GM19452 (cell line): ENCODE measurements at regions not wholly inside any gene's neighbourhood (a gene's known extent, or its start where the extent isn't known, plus 50 kb on each side); places are given as distances from the start of the nearest gene placed in this dataset.
"Not testable (repeated sequence)": the region's sequence is repeated elsewhere in the genome, so short reads cannot be mapped to it uniquely, and the experiment has no call there.

ENCODE experiments used
- ATAC-seq: cut with Tn5 transposase; IDR thresholded peaks from one replicate; pipeline ENCODE4 v1.9.1; 2021; ENCODE audit not compliant: unreplicated experiment

DNA sequence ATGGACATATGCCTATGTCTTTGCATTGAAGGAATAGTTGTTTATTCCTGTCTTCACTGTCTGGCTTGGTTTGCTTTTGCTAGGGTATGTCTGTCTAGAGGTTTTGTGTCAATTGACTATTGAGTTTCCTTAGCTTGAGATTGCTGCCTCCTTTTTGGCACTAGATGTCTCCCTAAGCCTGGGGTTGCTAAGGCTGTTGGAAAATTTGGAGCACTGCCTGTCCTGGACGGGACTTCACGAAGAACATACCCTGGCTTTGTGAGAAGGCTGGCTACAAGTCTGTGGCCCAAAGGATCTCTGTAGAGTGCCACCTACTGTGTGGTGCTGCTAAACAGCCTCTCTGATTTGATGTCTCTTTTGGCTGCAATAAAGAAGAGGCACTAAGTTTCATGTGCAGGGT, 183.8 kb upstream of the NUDT10 start:
- no peak for ATAC-seq

DNA sequence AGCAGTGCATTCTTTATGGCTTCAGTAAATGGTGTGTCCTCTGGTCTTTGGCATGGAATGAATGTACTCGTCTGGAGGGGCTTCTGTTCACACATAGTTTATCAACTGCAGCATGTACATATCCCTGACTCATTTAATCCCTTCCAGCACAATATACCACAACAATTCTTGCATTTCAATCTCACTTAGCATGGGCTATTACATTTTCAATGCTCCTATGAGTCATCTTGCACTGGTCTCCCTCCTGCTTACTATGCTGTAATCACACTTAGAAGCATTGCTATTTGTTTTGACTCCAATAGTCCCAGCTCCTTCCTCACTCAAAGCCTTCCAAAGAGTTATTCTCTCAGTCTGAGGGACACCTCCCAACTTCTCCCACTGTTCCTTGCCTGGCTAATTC, 180.9 kb upstream of the NUDT10 start:
- ATAC-seq = no peak

DNA sequence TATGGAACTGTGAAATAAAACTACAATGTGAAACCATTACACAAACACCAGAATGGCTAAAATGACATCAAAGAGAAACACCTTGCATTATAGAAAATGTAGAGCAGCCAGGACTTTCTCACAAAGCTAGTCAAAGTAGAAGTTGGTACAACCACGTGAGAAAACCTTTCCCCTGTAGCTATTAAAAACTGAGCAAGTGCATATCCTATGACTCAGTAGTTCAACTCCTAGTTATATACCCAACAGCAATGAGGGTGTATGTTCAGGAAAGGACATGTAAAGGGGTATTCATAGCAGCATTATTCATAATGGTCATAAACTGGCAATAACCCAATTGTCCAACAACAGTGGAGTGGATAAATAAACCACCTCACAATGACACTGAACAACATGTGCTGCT, 177.5 kb upstream of the NUDT10 start:
- no peak for ATAC-seq

- ATAC-seq = no peak
Observed at GRCh38 chrX:51155566-51155965, 177.1 kb upstream of the NUDT10 start.

DNA sequence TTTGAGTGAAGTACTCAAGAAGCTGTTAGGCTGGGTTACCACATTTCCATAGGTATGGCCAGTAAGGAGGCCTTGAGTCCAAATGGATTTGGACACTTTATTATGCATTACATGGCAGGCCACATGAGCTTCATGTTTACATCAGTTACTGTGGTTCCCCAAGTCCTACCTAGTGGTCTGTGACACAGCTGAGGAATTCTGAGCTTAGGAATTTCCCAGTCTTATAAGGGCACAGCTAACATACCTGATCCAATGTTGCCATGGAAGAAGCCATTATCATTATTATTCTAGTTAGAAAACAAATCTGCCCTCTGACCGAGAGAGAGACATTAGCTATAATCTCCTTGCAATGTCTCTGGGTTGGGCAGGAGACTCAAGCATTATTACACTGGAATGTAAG, 174.4 kb upstream of the NUDT10 start:
- ATAC-seq = no peak

DNA sequence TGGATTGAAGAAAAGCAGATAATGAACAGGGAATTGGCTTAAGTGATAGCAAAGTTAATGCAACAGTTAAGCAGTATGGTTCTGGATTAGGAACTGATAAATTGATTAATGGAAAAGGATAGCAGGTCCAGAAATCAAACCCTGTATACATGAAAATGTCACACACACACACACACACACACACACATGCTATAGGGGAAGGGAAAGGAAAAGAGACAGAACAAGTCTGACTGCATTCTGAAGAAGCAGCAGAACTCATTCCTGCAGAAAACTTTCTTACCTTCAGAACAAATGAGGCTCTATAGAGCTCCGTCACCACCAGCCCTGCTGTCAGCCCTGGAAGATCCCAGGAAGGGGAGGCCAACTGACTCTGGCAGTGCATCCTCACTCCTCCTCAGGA, 173.2 kb upstream of the NUDT10 start:
- not testable (repeated sequence) for ATAC-seq

DNA sequence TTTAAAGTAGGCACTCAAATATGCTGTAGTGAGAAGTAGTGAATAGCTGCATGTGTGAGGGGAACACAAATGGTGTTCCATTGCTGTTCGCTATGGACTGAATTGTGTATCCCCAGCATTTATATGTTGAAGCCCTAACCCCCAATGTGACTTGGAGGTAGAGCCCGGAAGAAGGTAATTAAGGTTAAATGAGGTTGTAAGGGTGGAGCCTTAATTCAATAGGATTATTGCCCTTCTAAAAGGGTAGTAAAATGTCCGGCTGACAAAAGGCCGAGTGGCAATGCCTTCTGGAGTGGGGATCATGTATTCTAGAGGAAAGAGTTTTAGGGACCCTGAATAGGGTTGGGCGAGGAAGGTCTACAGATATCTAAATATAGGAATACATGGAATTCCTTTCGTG, 168.9 kb upstream of the NUDT10 start:
- ATAC-seq = no peak

DNA sequence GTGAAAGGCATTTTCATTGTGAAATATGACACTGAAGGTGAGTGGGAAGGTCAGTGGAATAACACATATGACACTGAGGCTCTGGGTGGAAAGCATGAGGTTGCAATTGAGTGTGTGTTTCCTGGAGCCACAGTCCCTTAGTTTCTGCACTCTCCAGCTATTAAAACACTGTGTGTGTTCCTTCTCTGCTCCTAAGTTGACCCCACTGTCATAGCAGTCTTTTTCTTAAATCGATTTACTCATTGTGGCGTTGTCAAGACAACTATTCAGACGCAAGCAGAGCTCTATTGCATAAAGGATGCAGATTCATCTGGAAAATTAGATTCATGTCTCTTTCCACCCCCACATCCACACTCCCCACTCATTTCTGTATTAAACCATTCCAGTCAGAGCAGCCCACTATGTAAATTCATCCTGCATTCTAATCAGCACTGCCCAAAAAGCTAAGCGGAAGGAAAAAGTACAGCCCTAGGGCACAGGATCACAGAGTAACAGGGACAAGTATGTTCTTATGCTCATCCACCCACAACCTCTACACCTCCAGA, 154.2 kb upstream of the NUDT10 start:
- not testable (repeated sequence) for ATAC-seq

- ATAC-seq = not testable (repeated sequence)
Observed at GRCh38 chrX:51179805-51180204, 152.8 kb upstream of the NUDT10 start.

DNA sequence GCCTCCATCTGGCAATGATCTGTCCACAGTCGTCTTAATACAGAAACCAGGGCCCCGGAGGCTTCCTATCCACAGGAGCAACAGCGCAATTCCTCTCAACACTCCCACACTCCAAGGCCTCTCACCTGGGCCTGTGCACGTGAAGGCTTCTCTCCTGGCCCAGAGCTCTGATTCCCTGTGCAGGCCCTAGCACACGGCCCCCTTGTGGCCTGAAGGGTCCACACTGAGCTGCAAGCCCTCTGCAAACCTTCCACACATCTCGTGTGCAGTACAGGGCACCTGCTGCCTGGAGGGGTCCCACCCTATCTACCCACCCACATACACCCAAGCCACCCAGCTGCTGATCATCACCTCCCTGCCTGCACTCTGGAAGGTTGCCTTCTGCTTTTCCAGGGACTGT, 150.1 kb upstream of the NUDT10 start:
- no peak for ATAC-seq

DNA sequence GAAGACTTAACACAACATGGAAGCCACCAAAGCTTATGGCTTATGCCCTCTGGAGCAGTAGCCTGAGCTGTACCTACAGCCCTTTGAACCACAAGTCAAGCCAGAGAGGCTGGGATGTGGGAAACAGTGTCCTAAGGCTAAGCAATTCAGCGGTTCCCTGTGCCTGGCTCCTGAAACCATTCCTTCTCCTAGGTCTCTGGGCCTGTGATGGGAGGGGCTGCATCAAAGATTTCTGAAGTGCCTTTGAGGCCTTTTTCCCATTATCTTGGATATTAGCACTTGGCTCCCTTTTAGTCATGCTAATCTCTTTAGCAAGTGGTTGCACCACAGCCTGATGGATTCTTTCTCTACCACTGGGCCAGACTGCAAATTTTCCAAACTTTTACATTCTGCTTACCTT, 140.5 kb upstream of the NUDT10 start:
- ATAC-seq = no peak

DNA sequence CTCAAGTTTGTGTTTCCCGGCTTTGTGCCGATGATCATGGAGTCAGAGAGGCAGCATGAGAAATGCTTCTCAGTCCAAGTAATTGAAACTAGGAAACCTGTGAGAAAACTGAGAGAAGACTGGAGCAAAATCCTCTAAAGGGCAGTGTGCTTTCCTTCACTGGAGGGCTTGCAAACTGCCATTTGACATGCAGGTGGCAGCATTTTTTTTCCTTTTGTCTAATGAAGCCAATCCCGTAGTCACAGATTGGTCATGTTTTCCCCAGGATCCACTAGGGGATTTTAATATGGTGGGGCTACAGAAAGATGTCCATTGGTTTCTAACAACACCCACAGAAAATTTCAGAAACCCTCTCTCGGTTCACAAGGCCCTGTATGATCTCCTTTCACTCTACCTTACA, 117.4 kb upstream of the NUDT10 start:
- no peak for ATAC-seq

- ATAC-seq = no peak
Observed at GRCh38 chrX:51215856-51216255, 116.8 kb upstream of the NUDT10 start.

DNA sequence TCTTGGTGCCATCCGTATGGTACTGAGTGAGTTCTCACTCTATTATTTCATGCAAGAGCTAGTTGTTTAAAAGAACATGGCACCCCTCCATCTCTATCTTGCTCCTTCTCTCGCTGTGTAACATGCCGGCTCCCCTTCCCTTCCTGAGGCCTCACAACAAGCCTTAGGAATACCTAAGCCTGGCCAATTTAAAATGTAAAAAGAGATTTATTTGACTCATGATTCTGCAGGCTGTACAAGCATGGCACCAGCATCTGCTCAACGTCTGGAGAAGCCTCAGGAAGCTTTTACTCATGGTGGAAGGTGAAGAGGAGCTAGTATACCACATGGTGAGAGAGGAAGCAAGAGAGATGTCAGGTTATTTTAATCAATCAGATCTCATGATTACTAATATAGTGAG, 90.4 kb upstream of the NUDT10 start:
- no peak for ATAC-seq

GRCh38 chrX:51257490-51257889, 75.1 kb upstream of the NUDT10 start:
- no peak for ATAC-seq

- ATAC-seq = not testable (repeated sequence)
Observed at GRCh38 chrX:51262271-51262670, 70.4 kb upstream of the NUDT10 start.

DNA sequence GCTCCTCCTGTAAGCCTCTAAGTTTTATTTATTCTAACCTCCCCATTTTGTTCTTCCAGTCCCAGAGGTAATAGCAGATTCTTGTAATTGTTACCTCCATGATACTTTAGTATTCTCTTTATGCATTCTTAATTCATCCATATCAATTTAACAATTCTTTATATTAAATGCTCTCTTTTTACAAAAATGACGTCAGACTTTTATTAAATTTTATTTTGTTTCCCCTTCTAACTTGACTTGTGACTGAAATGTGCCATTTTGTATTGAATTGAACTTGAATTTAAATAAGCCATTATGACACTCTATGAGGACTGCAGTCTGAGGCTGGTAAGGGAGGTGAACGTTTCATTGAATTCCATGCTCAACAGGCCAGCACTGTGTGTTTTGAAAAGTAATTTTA, 60.0 kb upstream of the NUDT10 start:
- ATAC-seq = no peak

DNA sequence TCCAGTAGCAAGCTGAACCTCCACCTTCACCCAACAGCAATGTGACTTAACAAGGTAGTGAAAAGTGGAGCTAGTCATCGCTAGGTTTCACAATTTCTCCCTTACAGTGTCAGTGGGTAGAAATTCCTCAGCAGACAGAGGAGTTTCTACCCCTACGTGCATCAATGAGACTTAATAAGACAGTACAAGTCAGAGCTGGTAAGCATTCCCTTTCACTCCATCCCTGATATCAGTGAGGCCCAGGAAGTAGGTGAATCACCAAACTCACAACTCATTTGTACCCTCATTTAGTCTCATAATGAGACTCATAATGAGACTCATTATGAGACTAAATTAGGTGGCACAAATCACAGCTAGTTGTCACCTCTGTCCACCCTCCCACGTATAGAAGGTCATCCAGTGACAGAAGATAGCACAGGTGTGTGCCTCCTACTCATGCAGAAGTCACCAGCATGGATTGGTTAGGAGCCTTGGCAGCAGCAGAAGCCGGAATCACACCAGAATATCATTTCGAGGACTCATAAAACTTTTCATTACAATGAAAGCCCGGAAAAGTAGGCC, 50.8 kb upstream of the NUDT10 start:
- no peak for ATAC-seq
